OCI-M1 (cell line): ENCODE measurements at regions not wholly inside any gene's neighbourhood (a gene's known extent, or its start where the extent isn't known, plus 50 kb on each side); places are given as distances from the start of the nearest gene placed in this dataset.

ENCODE experiments used
- DNase-seq: peaks from one replicate; lab custom pipeline; 2025; lab: John Stamatoyannopoulos, UW

DNA sequence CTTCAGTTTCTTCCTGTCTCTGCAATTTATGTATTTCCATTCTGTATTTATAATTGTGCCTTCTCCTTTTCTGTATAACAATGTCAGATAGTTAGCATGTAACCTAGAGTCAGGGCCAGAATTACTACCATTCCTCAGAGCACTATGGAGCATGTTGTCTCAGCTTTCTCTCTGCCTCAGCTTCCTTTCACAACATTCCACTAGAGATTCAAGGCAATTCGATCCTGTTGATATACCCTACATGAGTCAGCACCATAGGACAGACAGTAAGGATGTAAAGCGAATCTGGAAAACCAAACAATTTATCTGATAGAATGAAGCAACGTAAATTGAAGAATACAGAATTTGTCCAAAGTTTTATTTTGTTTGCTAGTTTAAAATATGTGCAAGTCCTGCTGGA, 728.3 kb upstream of the SEMA6A start:
- no peak for DNase-seq

DNA sequence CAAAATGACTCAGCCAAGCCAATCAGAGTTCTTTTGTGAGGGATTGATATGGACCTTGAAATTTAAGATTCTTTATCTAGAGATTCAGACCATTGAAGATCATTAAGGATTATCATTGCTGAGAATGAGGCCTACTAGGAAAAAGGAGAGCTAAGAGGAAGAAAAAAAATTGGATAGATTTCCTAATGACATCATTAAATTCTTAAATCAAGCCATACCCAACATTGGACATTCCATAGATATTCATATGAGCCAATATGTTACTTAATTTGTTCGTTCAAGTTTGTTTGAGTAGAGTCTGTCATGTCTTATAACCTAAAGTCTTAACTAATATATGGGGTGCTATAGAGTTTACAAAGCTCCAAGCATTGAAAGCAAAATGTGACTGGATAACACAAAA, 727.9 kb upstream of the SEMA6A start:
- no peak for DNase-seq

DNA sequence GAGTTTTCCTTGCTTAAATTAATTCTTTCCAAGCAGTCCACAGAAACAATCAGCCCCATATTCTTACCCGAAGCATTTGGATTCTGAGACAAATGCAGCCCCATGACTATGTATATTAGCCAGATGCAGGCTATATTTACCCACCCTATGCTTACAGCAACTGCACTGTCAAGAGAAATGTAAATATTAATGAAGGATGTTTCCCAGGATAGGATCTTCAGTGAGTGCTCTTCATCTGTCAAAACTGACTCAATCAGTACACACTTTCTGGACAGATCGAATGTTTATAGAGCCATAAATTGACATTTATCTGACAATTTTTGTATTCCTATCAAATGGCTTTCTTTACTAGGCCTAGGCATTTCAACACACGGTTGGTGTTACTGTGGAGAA, 725.3 kb upstream of the SEMA6A start:
- no peak for DNase-seq

DNA sequence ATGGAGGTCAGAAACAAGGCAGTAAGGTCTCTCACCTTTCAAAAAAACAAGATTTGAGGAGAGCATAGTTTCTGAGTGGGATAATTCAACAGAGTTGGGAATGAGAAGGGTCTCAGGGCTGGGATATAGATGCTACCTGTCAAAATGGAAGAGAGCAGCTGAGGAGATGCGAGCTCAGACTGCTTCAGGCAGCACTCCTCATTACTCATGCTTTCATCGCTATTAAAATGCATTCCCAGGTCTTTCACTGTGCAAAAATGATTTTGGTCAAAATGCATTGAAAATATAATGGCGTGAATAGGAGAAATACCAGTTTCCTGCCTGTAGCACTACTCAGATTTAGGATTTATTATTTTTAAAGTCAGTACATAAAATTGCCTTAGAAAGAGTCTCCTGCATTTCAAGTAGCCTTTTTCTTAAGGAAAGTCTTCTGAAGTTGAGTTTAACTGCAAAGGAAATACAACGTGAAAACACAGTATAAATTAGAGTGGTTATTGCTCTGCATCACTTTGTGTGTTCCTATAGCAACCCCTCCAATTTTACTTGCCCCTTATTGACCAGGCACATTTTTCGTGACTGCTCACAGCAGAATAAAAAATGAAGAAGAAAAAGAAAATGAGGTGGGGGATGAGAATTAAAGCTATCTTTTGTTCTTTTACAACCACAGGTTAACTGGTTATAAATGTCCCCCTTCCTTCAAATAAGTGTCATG, 724.8 kb upstream of the SEMA6A start:
- DNase-seq, result no peak

DNA sequence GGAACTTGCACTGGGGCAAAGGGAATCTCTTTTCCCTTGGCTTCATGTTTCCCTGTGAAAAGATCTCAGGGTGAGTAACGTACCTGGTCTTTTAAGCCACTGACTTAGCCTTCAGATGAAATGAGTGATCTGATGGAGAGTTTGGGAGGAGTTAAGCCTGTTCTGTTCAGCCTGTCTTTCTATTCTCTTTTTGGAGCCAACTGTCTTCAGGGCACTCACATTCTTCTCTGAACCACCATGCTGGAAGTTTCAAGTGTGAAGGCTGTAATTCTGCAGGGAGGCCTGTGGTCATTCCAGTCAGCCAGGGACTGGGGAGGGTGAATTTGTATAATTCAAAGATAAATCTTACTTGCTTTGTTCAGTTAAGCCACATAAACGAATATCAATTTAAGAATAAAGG, 722.2 kb upstream of the SEMA6A start:
- DNase-seq, result no peak

DNA sequence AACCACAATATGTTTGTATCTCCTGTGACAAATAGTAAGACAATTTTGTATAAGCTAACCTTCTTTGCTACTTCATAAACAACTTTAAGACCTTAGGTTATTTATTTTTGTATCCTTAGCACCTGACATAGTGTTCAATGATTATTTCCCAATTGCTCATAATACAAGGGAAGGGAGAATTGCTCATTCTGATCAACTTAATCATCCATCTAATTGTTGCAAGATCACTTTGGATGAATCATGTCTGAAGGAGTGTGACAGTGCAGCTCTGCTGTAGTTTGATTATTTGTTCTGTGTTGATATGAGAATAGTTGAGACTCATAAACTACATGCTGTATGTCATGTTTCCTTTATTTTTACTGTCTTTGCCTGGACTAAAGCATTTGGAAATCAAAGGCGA, 721.3 kb upstream of the SEMA6A start:
- no peak for DNase-seq

DNA sequence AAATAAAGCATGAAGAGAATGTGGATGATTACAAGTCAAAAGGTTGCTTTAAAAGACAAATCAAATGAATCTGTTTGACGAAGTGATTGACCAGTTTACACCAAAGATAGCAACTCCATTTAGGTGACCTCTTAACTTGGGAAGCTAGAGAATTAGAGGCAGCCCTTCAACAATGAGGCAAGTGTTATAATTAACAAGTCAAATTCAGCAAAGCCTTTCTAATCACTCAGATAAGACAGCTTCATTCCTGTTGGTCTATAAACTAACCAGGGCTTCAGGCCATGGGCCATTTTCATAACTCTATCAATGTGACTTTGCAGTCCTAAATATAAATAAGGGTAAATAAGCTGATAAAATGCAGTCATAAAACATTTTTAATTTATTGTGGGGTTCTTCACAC, 712.2 kb upstream of the SEMA6A start:
- DNase-seq, result no peak

DNA sequence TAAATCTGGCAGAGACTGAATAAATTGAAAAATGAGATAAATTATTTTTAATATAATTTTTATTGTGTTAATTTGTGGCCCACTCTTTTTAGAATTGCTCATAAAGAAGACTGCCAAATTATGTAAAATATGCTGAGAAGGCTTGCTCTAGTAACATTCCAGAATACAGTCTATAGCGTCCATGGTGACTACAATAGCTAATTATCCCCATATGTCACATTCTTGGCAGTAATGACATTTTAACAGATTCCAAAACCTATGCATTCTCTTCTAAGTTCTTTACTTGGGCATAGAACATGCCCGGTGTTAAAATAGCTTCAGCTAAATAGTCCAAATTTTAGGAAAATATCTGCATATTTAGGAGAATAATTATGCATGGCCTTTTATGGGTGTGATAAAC, 697.0 kb upstream of the SEMA6A start:
- DNase-seq, result no peak

DNA sequence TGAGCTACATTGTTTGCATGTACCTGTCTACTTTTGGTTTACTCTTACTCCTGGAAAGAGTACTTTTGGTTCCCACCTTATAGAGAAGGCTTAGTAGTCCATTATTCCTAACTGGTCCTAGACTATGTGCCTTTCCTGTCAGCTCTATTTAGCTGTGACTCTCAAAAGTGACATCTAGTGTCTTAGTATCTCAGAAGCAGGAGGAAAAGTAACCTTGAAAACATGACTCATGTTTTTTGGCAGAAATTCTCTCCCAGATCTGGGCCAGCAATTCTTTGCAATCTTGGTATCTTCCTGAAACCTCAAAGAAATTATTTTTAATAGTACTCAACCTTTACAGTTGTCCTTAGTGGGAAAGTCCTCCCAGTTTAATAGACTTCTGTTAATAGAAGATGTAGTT, 691.7 kb upstream of the SEMA6A start:
- no peak for DNase-seq

DNA sequence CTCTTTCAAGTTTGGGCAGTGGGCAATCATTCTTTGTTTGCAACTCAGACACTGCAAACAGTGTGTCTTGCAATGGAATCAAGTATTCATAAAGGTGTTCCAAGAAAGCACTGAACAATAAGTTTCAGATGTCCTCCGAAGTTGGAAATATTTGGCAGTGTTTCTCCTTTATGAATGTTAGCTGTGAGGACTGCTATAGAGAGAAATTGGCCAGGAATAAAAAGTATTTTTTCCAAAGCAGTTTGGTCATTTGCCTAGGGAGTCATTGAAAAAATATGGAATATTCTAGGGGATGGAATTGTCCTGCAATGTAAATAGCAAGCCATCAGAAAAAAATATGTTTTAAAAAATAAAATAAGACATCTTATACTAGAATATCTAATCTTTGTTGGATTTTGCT, 688.6 kb upstream of the SEMA6A start:
- no peak for DNase-seq

DNA sequence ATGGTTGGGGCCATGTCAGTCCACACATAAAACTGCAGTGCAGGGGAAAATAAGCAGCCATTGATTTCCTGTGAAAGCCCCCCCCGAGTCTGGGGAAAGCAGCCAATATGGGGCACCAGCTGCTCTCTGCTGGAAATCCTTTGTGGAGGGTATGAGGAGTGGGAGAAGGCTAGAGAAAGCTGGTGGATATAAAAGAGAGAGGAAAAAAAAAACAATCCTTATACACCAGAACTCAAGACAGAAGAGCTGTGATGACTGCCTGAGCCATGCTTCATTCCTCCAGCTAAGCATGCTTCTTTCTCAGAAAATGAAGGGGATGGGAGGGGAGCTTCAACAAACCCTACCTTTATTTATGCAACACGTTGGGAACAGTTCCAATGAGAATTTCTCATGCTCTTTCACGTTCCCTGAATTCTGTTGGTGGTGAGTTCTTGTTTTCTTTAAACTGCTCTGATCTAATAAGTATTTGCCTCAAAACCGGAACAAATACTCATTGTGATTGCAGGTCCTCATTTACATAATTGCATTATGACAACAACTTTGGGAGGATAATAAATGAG, 688.0 kb upstream of the SEMA6A start:
- no peak for DNase-seq

DNA sequence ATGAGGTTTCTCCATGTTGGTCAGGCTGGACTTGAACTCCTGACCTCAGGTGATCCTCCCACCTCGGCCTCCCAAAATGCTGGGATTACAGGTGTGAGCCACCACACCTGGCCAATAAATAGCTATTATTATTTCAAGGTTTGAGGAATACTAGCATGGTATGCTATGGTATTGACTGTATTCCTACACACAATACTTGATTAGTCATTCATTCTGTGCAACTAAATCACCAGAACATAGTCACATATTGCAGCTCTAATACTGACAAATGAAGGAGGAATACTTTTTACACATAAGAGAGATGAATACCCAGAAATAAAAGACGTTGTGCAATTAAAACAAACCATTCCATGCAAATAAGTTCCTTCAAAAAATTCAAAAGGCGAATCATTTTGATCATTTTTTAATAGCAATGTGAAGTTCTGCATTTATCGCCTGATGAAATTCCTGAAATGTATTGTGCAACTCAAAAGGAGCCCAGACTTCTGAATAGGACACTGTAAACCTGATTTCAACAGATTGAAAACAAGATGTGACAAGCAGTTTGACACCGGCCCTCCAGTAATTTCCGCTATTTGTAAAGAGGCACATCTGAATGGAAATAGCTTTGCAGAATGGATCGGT, 687.4 kb upstream of the SEMA6A start:
- DNase-seq, result no peak

DNA sequence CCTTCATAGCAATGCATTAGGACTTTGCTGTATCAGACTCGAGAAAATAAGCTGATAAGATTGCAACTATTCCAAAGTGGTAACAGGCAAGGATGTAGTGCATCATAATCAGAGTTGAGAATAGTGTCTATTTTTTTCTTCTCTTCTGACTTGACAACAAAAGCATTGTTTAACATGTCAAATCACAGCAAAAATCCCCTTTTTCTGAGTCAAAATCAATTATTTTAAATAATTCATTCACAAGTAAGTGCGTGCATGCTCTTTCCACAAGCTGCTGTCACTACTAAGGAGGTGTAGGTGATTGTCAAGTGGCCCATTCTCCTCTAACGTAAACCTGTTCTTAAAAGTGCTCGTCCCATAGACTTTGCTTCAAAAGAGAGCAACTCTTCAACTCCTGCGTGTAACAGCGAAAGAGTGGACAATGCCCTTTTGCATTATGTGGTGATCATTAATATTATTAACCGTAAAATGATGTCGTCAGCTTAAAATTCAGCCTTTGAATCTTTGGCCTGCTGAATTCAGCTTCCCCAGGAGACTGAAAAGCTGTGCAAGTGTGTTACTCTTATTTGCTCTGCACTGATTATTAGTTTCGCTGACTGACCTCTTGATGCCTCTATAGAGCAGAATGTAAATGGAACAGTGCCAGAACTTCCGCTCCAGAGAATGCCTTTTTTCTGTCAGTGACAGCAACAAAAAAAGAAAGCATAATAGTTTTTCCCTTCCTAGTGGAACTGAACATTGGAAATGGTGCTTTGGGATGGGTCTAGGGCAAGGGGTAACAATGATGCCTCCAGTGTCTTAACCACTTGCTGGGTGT, 680.8 kb upstream of the SEMA6A start:
- no peak for DNase-seq

DNA sequence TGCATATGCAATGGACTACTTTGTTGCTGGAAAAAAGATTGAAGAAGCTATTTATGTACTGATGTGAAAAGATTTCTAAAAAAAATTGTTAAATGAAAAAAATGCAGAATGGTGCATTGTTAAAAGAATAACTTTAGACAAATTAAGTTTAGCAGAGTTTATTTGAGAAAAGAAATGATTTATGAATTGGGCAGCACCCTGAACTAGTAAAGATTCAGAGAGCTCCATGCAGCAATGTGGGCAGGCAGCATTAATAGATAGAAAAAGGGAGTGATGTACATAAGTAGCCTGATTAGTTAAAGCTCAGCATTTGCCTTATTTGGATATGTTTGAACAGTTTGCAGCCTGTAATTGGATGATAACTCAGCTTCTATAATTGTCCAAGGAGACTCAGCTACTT, 677.9 kb upstream of the SEMA6A start:
- DNase-seq, result no peak

DNA sequence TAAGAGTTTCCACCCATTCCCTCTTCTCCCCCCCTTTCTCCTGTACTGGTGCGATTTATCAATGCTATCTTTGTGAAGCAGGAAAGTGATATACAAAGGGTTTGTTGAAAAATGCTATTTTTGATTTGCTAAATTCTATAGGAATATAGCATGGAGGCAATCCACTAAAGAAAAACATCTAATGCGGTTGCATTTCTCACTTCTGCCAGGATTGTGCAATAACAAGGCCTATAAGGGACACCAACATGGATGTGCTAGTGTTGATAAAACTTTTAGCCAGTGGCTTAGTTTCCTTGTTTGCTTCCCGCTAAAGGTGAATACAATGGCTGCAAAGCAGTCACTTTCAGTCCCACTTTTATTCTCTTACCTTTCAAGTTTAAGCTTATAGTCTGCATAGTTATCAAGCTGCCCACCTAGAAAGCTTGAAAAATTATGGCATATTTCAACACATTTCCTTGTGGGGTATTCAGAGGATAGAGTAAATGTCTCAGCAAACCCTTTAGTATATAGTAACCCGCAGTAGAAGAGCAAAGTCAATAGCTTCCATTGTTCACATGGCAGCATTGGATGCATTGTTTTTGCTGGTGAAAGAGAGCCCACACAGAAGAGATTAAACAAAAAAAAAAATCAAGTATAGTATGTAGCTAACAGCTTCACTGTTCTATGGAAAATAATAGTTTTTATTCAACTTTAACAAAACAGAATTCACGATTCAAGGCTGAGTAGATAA, 674.6 kb upstream of the SEMA6A start:
- DNase-seq, result no peak

DNA sequence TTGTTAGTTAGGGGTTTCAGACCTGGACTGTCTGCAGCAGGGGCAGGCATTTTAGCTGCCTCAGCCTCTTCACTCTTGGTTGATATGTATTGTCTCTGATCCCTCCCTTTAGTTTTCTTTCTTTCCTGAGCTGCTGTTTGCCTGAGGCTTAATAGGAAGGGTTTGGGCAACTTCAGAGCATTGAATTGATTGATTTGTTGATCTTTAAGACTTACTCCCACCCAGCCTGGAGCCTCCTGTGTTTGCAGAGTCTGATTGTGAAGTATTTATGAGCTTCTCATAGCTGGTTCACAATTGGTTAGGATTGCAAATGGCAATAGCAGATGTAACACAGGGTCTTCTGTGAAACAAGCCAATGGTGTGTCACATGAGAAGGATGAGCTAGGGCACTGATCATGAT, 671.8 kb upstream of the SEMA6A start:
- no peak for DNase-seq

DNA sequence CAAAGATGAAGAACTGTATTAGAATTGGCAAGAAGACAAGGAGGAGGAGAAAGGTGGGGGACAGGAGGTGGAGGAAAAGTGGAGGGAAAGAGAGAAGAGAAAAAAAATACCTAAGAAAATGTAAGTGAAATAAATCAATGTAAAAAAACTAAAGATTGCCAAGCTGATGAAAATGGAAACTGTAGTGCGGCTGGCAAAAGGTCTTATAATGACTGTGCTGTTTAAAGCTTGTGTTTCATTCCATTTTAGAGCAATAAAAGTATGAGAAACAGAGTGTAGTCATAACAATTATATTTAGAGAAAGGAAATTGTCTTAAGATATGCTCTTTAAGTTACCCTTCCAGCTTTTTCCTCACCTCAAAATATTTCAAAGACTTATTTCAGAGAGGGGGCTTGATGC, 670.5 kb upstream of the SEMA6A start:
- DNase-seq, result no peak

DNA sequence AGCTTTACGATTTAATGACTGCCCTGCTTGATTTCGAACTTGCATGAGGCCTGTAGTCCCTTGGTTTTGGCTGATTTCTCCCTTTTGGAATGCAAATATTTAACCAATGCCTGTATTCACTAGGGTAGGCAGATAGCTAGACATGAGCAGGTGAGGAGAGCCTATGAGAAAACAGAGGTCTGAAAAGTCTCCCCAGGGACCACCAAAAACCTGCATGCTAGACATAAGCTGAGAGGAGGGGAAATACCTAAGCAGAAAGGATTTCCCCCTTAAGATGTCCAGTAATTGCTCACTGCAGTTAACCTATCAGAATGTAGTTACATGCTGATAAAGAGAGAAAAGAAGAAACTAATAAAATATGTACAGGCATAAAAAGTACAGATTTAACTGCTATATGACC, 667.4 kb upstream of the SEMA6A start:
- DNase-seq, result no peak

DNA sequence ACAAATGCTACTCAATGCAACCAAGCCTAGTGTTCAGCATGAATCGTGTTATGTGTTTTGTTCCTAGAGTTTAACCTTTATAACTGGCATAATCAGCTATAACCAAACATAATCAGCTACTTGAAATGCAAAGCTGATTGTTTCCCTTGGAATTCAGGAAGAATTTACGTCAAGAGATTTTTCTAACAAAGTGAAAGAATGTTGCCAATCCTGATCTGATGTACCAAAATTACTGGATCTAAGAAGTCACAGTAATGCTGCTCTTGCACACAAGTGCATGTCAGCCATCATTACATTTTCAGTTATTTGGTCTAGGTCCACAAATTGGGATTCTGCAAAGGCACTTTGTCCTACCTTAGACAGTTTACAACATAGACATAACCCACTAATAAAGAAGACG, 662.3 kb upstream of the SEMA6A start:
- DNase-seq, result no peak

DNA sequence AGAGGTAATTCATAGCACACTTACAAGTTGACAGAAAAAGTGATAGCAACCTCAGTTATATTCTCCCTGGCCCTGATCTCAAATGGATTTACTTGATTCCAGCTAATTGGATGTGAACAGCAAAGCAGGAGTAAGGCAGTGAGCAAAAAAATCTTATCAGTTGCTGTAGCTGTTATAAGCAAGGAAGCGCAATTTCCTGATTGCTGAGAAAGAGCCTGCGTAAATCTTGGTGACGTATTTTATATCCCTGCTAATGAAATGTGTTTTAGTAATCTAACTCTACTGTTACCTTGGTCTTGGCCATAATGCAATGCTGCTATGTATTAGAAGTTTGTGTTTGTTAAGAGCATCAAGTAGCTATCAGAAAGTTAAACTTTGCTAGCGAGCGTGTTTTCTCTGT, 661.2 kb upstream of the SEMA6A start:
- DNase-seq, result no peak

DNA sequence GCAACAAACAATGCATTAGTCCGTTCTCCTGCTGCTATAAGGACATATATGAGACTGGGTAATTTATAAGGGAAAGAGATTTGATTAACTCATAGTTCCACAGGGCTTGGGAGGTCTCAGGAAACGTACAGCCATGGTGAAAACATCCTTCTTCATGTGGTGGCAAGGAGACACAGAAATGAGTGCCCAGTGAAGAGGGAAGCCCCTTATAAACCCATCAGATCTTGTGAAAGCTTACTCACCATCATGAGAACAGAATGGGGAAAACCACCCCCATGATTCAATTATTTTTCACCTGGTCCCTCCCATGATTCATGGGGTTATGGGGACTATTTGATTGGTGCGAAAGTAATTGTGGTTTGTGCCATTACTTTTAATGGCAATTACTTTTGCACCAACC, 655.8 kb upstream of the SEMA6A start:
- no peak for DNase-seq

DNA sequence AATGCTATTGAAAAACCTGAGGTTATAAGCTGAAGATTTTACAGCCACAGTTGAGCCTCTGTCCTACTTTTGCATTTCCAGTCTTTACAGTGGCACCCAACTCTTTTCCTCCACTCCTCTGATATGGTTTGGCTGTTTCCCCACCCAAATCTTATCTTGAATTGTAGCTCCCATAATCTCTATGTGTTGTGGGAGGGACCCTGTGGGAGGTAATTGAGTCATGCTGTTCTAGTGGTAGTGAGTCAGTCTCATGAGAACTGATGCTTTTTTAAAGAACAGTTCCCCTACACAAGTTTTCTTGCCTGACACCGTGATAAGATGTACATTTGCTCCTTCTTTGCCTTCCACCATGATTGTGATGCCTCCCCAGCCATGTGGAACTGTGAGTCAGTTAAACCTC, 646.1 kb upstream of the SEMA6A start:
- DNase-seq, result no peak
